ENCODE measurements at regions not wholly inside any gene's neighbourhood (a gene's known extent, or its start where the extent isn't known, plus 50 kb on each side); places are given as distances from the start of the nearest gene placed in this dataset.

DNA sequence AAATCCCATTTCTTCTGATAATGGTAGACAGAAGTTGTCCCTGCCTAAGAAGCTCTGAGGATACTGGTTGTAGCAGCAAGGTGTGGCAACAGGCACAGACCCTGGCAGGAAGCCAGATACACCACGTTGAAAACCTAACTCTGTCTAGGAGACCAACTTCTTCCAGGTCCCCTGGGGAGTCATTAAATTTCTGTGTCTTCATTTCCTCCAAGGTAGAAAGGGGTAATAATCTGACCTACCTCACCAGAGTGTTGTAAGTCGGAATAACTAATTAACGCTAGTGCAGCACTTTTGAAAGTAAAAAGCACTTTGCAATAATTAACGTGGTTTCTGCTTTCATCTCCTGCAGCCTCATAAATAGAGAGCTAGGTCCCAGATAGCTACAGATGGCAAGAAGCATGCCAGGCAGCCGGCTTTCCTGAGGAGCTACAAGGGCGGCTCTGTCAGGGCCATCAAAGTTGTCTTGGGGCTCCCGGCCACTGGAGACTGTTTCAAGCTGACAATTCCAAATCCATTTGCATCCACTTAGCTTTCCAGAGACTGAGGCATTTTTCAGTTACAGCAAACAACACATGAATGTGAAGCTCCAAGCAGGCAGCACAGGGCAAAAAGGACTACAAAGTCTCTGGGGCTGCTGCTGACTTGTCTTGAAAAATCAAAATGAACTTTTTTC lies 176.2 kb downstream of the FOXO1 start:
- TF ChIP-seq, protein P1, sequence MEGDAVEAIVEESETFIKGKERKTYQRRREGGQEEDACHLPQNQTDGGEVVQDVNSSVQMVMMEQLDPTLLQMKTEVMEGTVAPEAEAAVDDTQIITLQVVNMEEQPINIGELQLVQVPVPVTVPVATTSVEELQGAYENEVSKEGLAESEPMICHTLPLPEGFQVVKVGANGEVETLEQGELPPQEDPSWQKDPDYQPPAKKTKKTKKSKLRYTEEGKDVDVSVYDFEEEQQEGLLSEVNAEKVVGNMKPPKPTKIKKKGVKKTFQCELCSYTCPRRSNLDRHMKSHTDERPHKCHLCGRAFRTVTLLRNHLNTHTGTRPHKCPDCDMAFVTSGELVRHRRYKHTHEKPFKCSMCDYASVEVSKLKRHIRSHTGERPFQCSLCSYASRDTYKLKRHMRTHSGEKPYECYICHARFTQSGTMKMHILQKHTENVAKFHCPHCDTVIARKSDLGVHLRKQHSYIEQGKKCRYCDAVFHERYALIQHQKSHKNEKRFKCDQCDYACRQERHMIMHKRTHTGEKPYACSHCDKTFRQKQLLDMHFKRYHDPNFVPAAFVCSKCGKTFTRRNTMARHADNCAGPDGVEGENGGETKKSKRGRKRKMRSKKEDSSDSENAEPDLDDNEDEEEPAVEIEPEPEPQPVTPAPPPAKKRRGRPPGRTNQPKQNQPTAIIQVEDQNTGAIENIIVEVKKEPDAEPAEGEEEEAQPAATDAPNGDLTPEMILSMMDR (IDR thresholded peaks at IDR 0.05), result no peak
- no peak for TF ChIP-seq POLR2A (IDR thresholded peaks at IDR 0.05)
- no peak for TF ChIP-seq POLR2AphosphoS5 (IDR thresholded peaks at IDR 0.05)
